Chondrocyte (in vitro differentiated cells): ENCODE measurements at regions not wholly inside any gene's neighbourhood (a gene's known extent, or its start where the extent isn't known, plus 50 kb on each side); places are given as distances from the start of the nearest gene placed in this dataset.

Source experiments
- DNase-seq: peaks from one replicate; pipeline ENCODE4 v3.0.0; 2021; ENCODE audit warnings: mixed read lengths, low spot score
- H3K27ac Mint-ChIP-seq: one replicate; pipeline ENCODE4 v1.8.0; 2021; ENCODE audit warnings: mild to moderate bottlenecking, moderate library complexity, mixed read lengths; ENCODE audit not compliant: unreplicated experiment
- H3K27me3 Mint-ChIP-seq: 2 replicates; pipeline ENCODE4 v1.8.0; 2021; ENCODE audit warnings: low read depth, mixed read lengths
- H3K36me3 Mint-ChIP-seq: 2 replicates; pipeline ENCODE4 v1.8.0; 2021; ENCODE audit warnings: low read depth, mixed read lengths
- H3K4me1 Mint-ChIP-seq: 2 replicates; pipeline ENCODE4 v1.8.0; 2021; ENCODE audit warnings: low read depth, mild to moderate bottlenecking, mixed read lengths
- H3K4me3 Mint-ChIP-seq: one replicate; pipeline ENCODE4 v1.8.0; 2021; ENCODE audit warnings: mild to moderate bottlenecking, moderate library complexity, mixed read lengths; ENCODE audit not compliant: unreplicated experiment
- H3K9me3 Mint-ChIP-seq: 2 replicates; pipeline ENCODE4 v1.8.0; 2021; ENCODE audit warnings: low read depth, mixed read lengths
- CTCF ChIP-seq: fragments of 200-600 bp; sonication (generic); IDR thresholded peaks from 2 replicates; pipeline ENCODE4 v1.5.0; 2021; ENCODE audit warnings: antibody characterized with exemption, mild to moderate bottlenecking, moderate library complexity

- no peak for DNase-seq
- Mint-ChIP-seq H3K9me3 (no peaks in the 10 kb centered on the region), H3K27ac (no peak overlapping the region), H3K27me3 (peaks cover 29% of the 10 kb centered on the region), H3K4me1 (peaks cover 4% of the 10 kb centered on the region), H3K36me3 (no peaks in the 10 kb centered on the region), H3K4me3 (no peak overlapping the region)
- TF ChIP-seq CTCF: no peak
These were observed 80.5 kb upstream of the SYNDIG1 start for GRCh38 chr20:24388828-24389380.

- TF ChIP-seq CTCF: no peak
- Mint-ChIP-seq H3K27me3 (peaks cover 14% of the 10 kb centered on the region), H3K27ac (no peak overlapping the region)
These were observed 83.9 kb upstream of the SYNDIG1 start for GRCh38 chr20:24385547-24385946.

GRCh38 chr20:24384865-24385264, 84.6 kb upstream of the SYNDIG1 start:
- H3K4me3 Mint-ChIP-seq: no peak overlapping the region
- H3K27ac Mint-ChIP-seq: no peak overlapping the region
- peaks cover 5% of the 10 kb centered on the region for H3K4me1 Mint-ChIP-seq
- no peak for DNase-seq
- no peak for TF ChIP-seq CTCF
- H3K9me3 Mint-ChIP-seq: no peaks in the 10 kb centered on the region
- no peaks in the 10 kb centered on the region for H3K36me3 Mint-ChIP-seq
- H3K27me3 Mint-ChIP-seq: peaks cover 11% of the 10 kb centered on the region

More at GRCh38 chr20:24385547-24385946, 83.9 kb upstream of the SYNDIG1 start:
- no peaks in the 10 kb centered on the region for H3K36me3 Mint-ChIP-seq
- H3K4me3 Mint-ChIP-seq: no peak overlapping the region
- DNase-seq: no peak
- H3K9me3 Mint-ChIP-seq: no peaks in the 10 kb centered on the region
- H3K4me1 Mint-ChIP-seq: peaks cover 4% of the 10 kb centered on the region

- DNase-seq: no peak
- TF ChIP-seq CTCF: no peak
- Mint-ChIP-seq H3K4me1 (peaks cover 13% of the 10 kb centered on the region), H3K27me3 (peaks cover 2% of the 10 kb centered on the region), H3K4me3 (no peak overlapping the region), H3K36me3 (no peaks in the 10 kb centered on the region), H3K9me3 (no peaks in the 10 kb centered on the region), H3K27ac (no peak overlapping the region)
These were observed 86.7 kb upstream of the SYNDIG1 start for GRCh38 chr20:24382743-24383142.

- H3K27me3 Mint-ChIP-seq: peaks cover 2% of the 10 kb centered on the region
- H3K4me3 Mint-ChIP-seq: no peak overlapping the region
- no peaks in the 10 kb centered on the region for H3K9me3 Mint-ChIP-seq
- no peak overlapping the region for H3K27ac Mint-ChIP-seq
- TF ChIP-seq CTCF: no peak
- no peaks in the 10 kb centered on the region for H3K36me3 Mint-ChIP-seq
- peaks cover 13% of the 10 kb centered on the region for H3K4me1 Mint-ChIP-seq
- DNase-seq: no peak
These were observed 87.1 kb upstream of the SYNDIG1 start for GRCh38 chr20:24382331-24382730.
